SK-N-MC (cell line): ENCODE measurements at regions not wholly inside any gene's neighbourhood (a gene's known extent, or its start where the extent isn't known, plus 50 kb on each side); places are given as distances from the start of the nearest gene placed in this dataset.

Experiments used
- DNase-seq: peaks from one replicate; pipeline ENCODE4 v3.0.0-alpha.2; 2011; ENCODE audit warnings: low read depth, low spot score
- H3K27ac ChIP-seq: fragments of 200-600 bp; sonication (generic); 2 replicates; pipeline ENCODE4 v1.5.1; 2016; ENCODE audit warnings: mixed run types
- H3K36me3 ChIP-seq: fragments of 200-600 bp; sonication (generic); 2 replicates; pipeline ENCODE4 v1.6.1; 2017; ENCODE audit warnings: antibody characterized with exemption, low read length, mixed read lengths; ENCODE audit not compliant: insufficient read depth
- H3K4me3 ChIP-seq: fragments of 200-600 bp; sonication (generic); 2 replicates; pipeline ENCODE4 v1.5.1; 2016
- H3K9ac ChIP-seq: fragments of 200-600 bp; sonication (generic); 2 replicates; pipeline ENCODE4 v1.8.0; 2017; ENCODE audit warnings: mixed run types, mixed read lengths; ENCODE audit not compliant: insufficient read length
- H3K9me3 ChIP-seq: fragments of 200-600 bp; sonication (generic); 2 replicates; pipeline ENCODE4 v1.6.1; 2017; ENCODE audit warnings: low read depth, mild to moderate bottlenecking, antibody characterized with exemption, low read length, moderate library complexity, mixed read lengths
- EZH2 ChIP-seq: fragments of 200-600 bp; sonication (generic); IDR thresholded peaks from one replicate; pipeline ENCODE4 v1.6.1; 2017; ENCODE audit warnings: antibody characterized with exemption
- FOXP2 ChIP-seq: optimal IDR thresholded peaks from 2 replicates; pipeline ENCODE3; 2011; ENCODE audit warnings: mild to moderate bottlenecking, moderate library complexity; ENCODE audit not compliant: insufficient read depth; ENCODE audit errors: extremely low read length, control extremely low read depth
- POLR2AphosphoS5 ChIP-seq: IDR thresholded peaks from 2 replicates; pipeline ENCODE4 v1.6.1; 2012; ENCODE audit warnings: mild to moderate bottlenecking, low read depth, low read length, borderline replicate concordance

DNA sequence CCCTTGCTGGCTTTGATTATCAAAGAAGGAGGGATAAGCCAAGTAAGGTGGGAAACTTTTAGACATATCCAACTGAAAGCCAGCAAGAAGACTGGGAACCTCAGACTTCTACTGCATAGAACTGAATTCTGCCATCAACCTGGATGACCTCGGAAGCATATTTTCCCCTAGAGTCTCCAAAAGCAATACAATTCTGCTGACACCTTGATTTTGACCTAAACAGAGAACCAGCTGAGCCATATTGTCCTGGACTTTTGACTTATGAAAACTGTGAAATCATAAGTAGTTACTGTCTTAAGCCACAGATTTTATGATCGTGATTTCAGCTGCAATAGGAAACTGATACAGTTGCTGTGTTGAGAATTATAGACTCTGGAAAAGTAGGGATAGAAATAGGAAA is 227.6 kb downstream of the PCDH20 start:
- no peak for DNase-seq
- Histone ChIP-seq H3K27ac (no peak overlapping the region), H3K9ac (no peak overlapping the region), H3K9me3 (no peaks in the 10 kb centered on the region), H3K4me3 (no peak overlapping the region), H3K36me3 (no peaks in the 10 kb centered on the region)
- TF ChIP-seq POLR2AphosphoS5 (no peak), FOXP2 (no peak), EZH2 (no peak)

DNA sequence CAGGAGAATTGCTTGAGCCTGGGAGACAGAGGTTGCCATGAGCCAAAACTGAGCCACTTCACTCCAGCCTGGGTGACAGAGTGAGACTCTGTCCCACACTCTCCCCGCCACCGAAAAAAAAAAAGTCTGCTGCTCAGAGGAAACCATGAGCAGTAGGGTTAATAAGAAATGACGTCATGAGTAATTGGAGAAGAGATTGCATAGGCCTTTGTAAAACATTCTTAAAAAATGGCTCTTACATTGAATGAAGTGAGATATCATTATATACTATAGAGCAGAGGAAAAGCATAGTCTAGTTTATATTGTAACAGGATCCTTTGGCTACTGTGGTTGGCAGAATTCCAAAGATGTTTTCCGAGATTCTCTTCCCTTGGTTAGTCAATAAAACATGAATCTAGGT is 228.2 kb downstream of the PCDH20 start:
- Histone ChIP-seq H3K27ac (no peak overlapping the region), H3K4me3 (no peak overlapping the region), H3K9me3 (no peaks in the 10 kb centered on the region), H3K9ac (no peak overlapping the region), H3K36me3 (no peaks in the 10 kb centered on the region)
- TF ChIP-seq POLR2AphosphoS5 (no peak), FOXP2 (no peak), EZH2 (no peak)
- no peak for DNase-seq

- no peak overlapping the region for H3K4me3 ChIP-seq
- no peak overlapping the region for H3K27ac ChIP-seq
- H3K36me3 ChIP-seq = no peaks in the 10 kb centered on the region
- DNase-seq = no peak
- H3K9ac ChIP-seq = no peak overlapping the region
- no peak for TF ChIP-seq POLR2AphosphoS5
- TF ChIP-seq EZH2 = no peak
- no peak for TF ChIP-seq FOXP2
- no peaks in the 10 kb centered on the region for H3K9me3 ChIP-seq
Measured at GRCh38 chr13:61183670-61184069, 232.0 kb downstream of the PCDH20 start.

- Histone ChIP-seq H3K4me3 (no peak overlapping the region), H3K36me3 (no peaks in the 10 kb centered on the region), H3K27ac (no peak overlapping the region), H3K9ac (no peak overlapping the region), H3K9me3 (no peaks in the 10 kb centered on the region)
- TF ChIP-seq FOXP2 (no peak), POLR2AphosphoS5 (no peak), EZH2 (no peak)
- no peak for DNase-seq
Measured at GRCh38 chr13:61180234-61180633, 235.4 kb downstream of the PCDH20 start.

- Histone ChIP-seq H3K27ac (no peak overlapping the region), H3K4me3 (no peak overlapping the region), H3K36me3 (no peaks in the 10 kb centered on the region), H3K9me3 (no peaks in the 10 kb centered on the region), H3K9ac (no peak overlapping the region)
- TF ChIP-seq FOXP2 = no peak
- no peak for TF ChIP-seq POLR2AphosphoS5
- TF ChIP-seq EZH2 = no peak
- DNase-seq = no peak
Measured at GRCh38 chr13:61179741-61180140, 235.9 kb downstream of the PCDH20 start.

DNA sequence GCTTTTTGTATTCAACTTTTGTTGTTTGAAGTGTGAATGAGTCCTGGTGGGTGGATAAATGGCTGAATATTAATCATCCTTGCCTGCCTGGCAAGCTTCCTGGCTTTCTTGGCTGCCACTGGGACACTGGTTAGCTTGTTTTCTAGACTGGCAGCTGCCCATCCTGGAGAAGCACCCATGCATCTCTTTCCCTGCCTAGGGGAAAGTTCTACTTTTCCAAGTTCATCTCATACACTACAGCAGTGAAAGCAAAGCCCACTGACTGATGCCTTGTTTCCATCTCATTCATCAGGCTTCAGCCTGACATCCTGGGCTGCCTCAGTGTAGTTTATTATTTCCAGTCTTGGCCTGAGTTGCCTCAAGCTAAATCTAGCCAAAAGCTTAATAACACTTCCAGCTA is 244.8 kb downstream of the PCDH20 start:
- Histone ChIP-seq H3K9ac (no peak overlapping the region), H3K4me3 (no peak overlapping the region), H3K9me3 (no peaks in the 10 kb centered on the region), H3K27ac (no peak overlapping the region), H3K36me3 (no peaks in the 10 kb centered on the region)
- TF ChIP-seq EZH2 = no peak
- no peak for TF ChIP-seq POLR2AphosphoS5
- TF ChIP-seq FOXP2 = no peak
- no peak for DNase-seq

- no peaks in the 10 kb centered on the region for H3K9me3 ChIP-seq
- no peak for DNase-seq
- no peak for TF ChIP-seq POLR2AphosphoS5
- TF ChIP-seq FOXP2 = no peak
- TF ChIP-seq EZH2 = no peak
- H3K9ac ChIP-seq = no peak overlapping the region
- H3K4me3 ChIP-seq = no peak overlapping the region
- H3K36me3 ChIP-seq = no peaks in the 10 kb centered on the region
- H3K27ac ChIP-seq = no peak overlapping the region
Measured at GRCh38 chr13:61162636-61163035, 253.0 kb downstream of the PCDH20 start.

GRCh38 chr13:61162106-61162505 is 253.5 kb downstream of the PCDH20 start:
- no peaks in the 10 kb centered on the region for H3K9me3 ChIP-seq
- H3K9ac ChIP-seq = no peak overlapping the region

GRCh38 chr13:61156753-61157152 is 258.9 kb downstream of the PCDH20 start:
- Histone ChIP-seq H3K9ac (no peak overlapping the region), H3K9me3 (no peaks in the 10 kb centered on the region), H3K36me3 (no peaks in the 10 kb centered on the region), H3K27ac (no peak overlapping the region), H3K4me3 (no peak overlapping the region)
- no peak for DNase-seq
- no peak for TF ChIP-seq POLR2AphosphoS5
- TF ChIP-seq EZH2 = no peak
- TF ChIP-seq FOXP2 = no peak

More at GRCh38 chr13:61162106-61162505, 253.5 kb downstream of the PCDH20 start:
- TF ChIP-seq EZH2 (no peak), FOXP2 (no peak), POLR2AphosphoS5 (no peak)
- no peaks in the 10 kb centered on the region for H3K36me3 ChIP-seq
- no peak overlapping the region for H3K4me3 ChIP-seq
- no peak overlapping the region for H3K27ac ChIP-seq
- no peak for DNase-seq
